Fibroblast of the aortic adventitia (primary cell): ENCODE measurements at regions not wholly inside any gene's neighbourhood (a gene's known extent, or its start where the extent isn't known, plus 50 kb on each side); places are given as distances from the start of the nearest gene placed in this dataset.

Experiments used
- DNase-seq: peaks from one replicate; pipeline ENCODE4 v3.0.0-alpha.2; 2010; ENCODE audit warnings: low read depth
- H3K4me3 ChIP-seq: 2 replicates; pipeline ENCODE4 v1.5.1; 2011; ENCODE audit warnings: low read depth, mild to moderate bottlenecking, control low read depth, low read length, moderate library complexity
- CTCF ChIP-seq: IDR thresholded peaks from 2 replicates; pipeline ENCODE4 v1.5.1; 2011; ENCODE audit warnings: mild to moderate bottlenecking, low read length, control low read depth, inconsistent platforms; ENCODE audit not compliant: insufficient read depth

- no peak overlapping the region for H3K4me3 ChIP-seq
- TF ChIP-seq CTCF, result peak; percentile 63
- DNase-seq, result peak; percentile 2
These were observed 92.6 kb downstream of the CMPK2 start for GRCh38 chr2:6773007-6773693.

- H3K4me3 ChIP-seq, result no peak overlapping the region
- TF ChIP-seq CTCF, result no peak
- no peak for DNase-seq
These were observed 92.0 kb downstream of the CMPK2 start for GRCh38 chr2:6773694-6774044.

GRCh38 chr2:6776125-6776524 lies 89.6 kb downstream of the CMPK2 start:
- no peak for TF ChIP-seq CTCF
- H3K4me3 ChIP-seq, result no peak overlapping the region
- DNase-seq, result no peak

GRCh38 chr2:6777626-6778025 lies 88.1 kb downstream of the CMPK2 start:
- no peak for TF ChIP-seq CTCF
- no peak for DNase-seq
- no peak overlapping the region for H3K4me3 ChIP-seq

GRCh38 chr2:6780765-6781274 lies 84.9 kb downstream of the CMPK2 start:
- DNase-seq, result no peak
- TF ChIP-seq CTCF, result no peak
- no peak overlapping the region for H3K4me3 ChIP-seq

- no peak for DNase-seq
- TF ChIP-seq CTCF, result no peak
- no peak overlapping the region for H3K4me3 ChIP-seq
These were observed 83.0 kb downstream of the CMPK2 start for GRCh38 chr2:6782517-6783237.
